ENCODE measurements at regions not wholly inside any gene's neighbourhood (a gene's known extent, or its start where the extent isn't known, plus 50 kb on each side); places are given as distances from the start of the nearest gene placed in this dataset.
"Not testable (repeated sequence)": the region's sequence is repeated elsewhere in the genome, so short reads cannot be mapped to it uniquely, and the experiment has no call there.

GRCh38 chr7:115363916-115364315, 442.0 kb downstream of the MDFIC start:
- no peak for DNase-seq (ENCODE audit: low read depth in 3 of 3, low spot score in 2 of 3)

GRCh38 chr7:115359955-115360354, 438.1 kb downstream of the MDFIC start:
- no peak for DNase-seq (ENCODE audit: low read depth in 3 of 3, low spot score in 2 of 3)

- no peak for DNase-seq (ENCODE audit: low read depth in 3 of 3, low spot score in 2 of 3)
Measured at GRCh38 chr7:115359119-115359518, 437.2 kb downstream of the MDFIC start.

GRCh38 chr7:115357703-115357999, 435.8 kb downstream of the MDFIC start:
- no peak for DNase-seq (ENCODE audit: low read depth in 3 of 3, low spot score in 2 of 3)

GRCh38 chr7:115356999-115357702, 435.3 kb downstream of the MDFIC start:
- DNase-seq (ENCODE audit: low read depth in 3 of 3, low spot score in 2 of 3), result no peak

GRCh38 chr7:115356139-115356746, 434.3 kb downstream of the MDFIC start:
- no peak for DNase-seq (ENCODE audit: low read depth in 3 of 3, low spot score in 2 of 3)

- DNase-seq (ENCODE audit: low read depth in 3 of 3, low spot score in 2 of 3), result no peak
Measured at GRCh38 chr7:115354925-115355324, 433.0 kb downstream of the MDFIC start.

- no peak for DNase-seq (ENCODE audit: low read depth in 3 of 3, low spot score in 2 of 3)
Measured at GRCh38 chr7:115352375-115352774, 430.5 kb downstream of the MDFIC start.

GRCh38 chr7:115350764-115351163, 428.9 kb downstream of the MDFIC start:
- no peak for DNase-seq (ENCODE audit: low read depth in 3 of 3, low spot score in 2 of 3)

GRCh38 chr7:115349635-115350034, 427.7 kb downstream of the MDFIC start:
- DNase-seq (ENCODE audit: low read depth in 3 of 3, low spot score in 2 of 3), result no peak

- DNase-seq (ENCODE audit: low read depth in 3 of 3, low spot score in 2 of 3), result no peak
Measured at GRCh38 chr7:115346685-115347084, 424.8 kb downstream of the MDFIC start.

- no peak for DNase-seq (ENCODE audit: low read depth in 3 of 3, low spot score in 2 of 3)
Measured at GRCh38 chr7:115340828-115341227, 418.9 kb downstream of the MDFIC start.

- DNase-seq (ENCODE audit: low read depth in 3 of 3, low spot score in 2 of 3), result no peak
Measured at GRCh38 chr7:115338016-115338415, 416.1 kb downstream of the MDFIC start.

GRCh38 chr7:115332691-115333090, 410.8 kb downstream of the MDFIC start:
- no peak for DNase-seq (ENCODE audit: low read depth in 3 of 3, low spot score in 2 of 3)

- DNase-seq (ENCODE audit: low read depth in 3 of 3, low spot score in 2 of 3), result no peak
Measured at GRCh38 chr7:115329006-115329405, 407.1 kb downstream of the MDFIC start.

- no peak for DNase-seq (ENCODE audit: low read depth in 3 of 3, low spot score in 2 of 3)
Measured at GRCh38 chr7:115328018-115328417, 406.1 kb downstream of the MDFIC start.

- DNase-seq (ENCODE audit: low read depth in 3 of 3, low spot score in 2 of 3), result no peak
Measured at GRCh38 chr7:115327326-115327725, 405.4 kb downstream of the MDFIC start.

GRCh38 chr7:115319541-115319940, 397.6 kb downstream of the MDFIC start:
- no peak for DNase-seq (ENCODE audit: low read depth in 3 of 3, low spot score in 2 of 3)

GRCh38 chr7:115310316-115310715, 388.4 kb downstream of the MDFIC start:
- DNase-seq (ENCODE audit: low read depth in 3 of 3, low spot score in 2 of 3), result not testable (repeated sequence)

- DNase-seq (ENCODE audit: low read depth in 3 of 3, low spot score in 2 of 3), result no peak
Measured at GRCh38 chr7:115306586-115306985, 384.7 kb downstream of the MDFIC start.

GRCh38 chr7:115300231-115300870, 378.5 kb downstream of the MDFIC start:
- no peak for DNase-seq (ENCODE audit: low read depth in 3 of 3, low spot score in 2 of 3)

- no peak for DNase-seq (ENCODE audit: low read depth in 3 of 3, low spot score in 2 of 3)
Measured at GRCh38 chr7:115299397-115300037, 377.6 kb downstream of the MDFIC start.
